Activated B cell treated with CpG ODN at 0.5 μM for 24 hours (primary cell): ENCODE measurements at regions not wholly inside any gene's neighbourhood (a gene's known extent, or its start where the extent isn't known, plus 50 kb on each side); places are given as distances from the start of the nearest gene placed in this dataset.
"Not testable (repeated sequence)": the region's sequence is repeated elsewhere in the genome, so short reads cannot be mapped to it uniquely, and the experiment has no call there.

ENCODE experiments used
- ATAC-seq: fragments of 200-7000 bp; cut with Tn5 transposase; one replicate; pipeline ENCODE4 v1.10.0; 2021; ENCODE audit warnings: low read depth, mild to moderate bottlenecking, moderate library complexity
- CTCF ChIA-PET: fragments of 350-600 bp; sonication (Branson Sonifier 250); formaldehyde crosslinking; loops from one replicate; lab custom pipeline; 2021; ENCODE audit warnings: antibody characterized with exemption; lab: Charles Lee
- POLR2A ChIA-PET: fragments of 350-600 bp; sonication (Branson Sonifier 250); formaldehyde crosslinking; loops from one replicate; lab custom pipeline; 2021; ENCODE audit warnings: antibody characterized with exemption; lab: Charles Lee
- DNase-seq: peaks from one replicate; pipeline ENCODE4 v3.0.0; 2022
- H3K27ac Mint-ChIP-seq: one replicate; pipeline ENCODE4 v1.8.0; 2020; ENCODE audit warnings: mixed read lengths
- H3K27me3 Mint-ChIP-seq: one replicate; pipeline ENCODE4 v1.8.0; 2021; ENCODE audit warnings: mixed read lengths
- H3K36me3 Mint-ChIP-seq: one replicate; pipeline ENCODE4 v1.8.0; 2021; ENCODE audit warnings: low read depth, mixed read lengths
- H3K4me1 Mint-ChIP-seq: one replicate; pipeline ENCODE4 v1.8.0; 2021; ENCODE audit warnings: mixed read lengths
- H3K4me3 Mint-ChIP-seq: one replicate; pipeline ENCODE4 v1.8.0; 2020; ENCODE audit warnings: mild to moderate bottlenecking, mixed read lengths
- H3K9me3 Mint-ChIP-seq: one replicate; pipeline ENCODE4 v1.8.0; 2020; ENCODE audit warnings: mixed read lengths
- CTCF ChIP-seq: fragments of 200-600 bp; IDR thresholded peaks from one replicate; pipeline ENCODE4 v1.8.0; 2022; ENCODE audit warnings: antibody characterized with exemption, mild to moderate bottlenecking
- intact Hi-C: fragments of 100-400 bp; cut with micrococcal nuclease; formaldehyde crosslinking; loops from one replicate; pipeline ENCODE4 v1.15.1; 2024

- no peak for DNase-seq
- Mint-ChIP-seq H3K9me3 (no peaks in the 10 kb centered on the region), H3K36me3 (no peaks in the 10 kb centered on the region), H3K27me3 (no peaks in the 10 kb centered on the region), H3K4me1 (no peaks in the 10 kb centered on the region), H3K27ac (no peak overlapping the region), H3K4me3 (no peak overlapping the region)
- no peak for ATAC-seq
- intact Hi-C loops: no loop called here
- TF ChIP-seq CTCF: no peak
- CTCF ChIA-PET: no interaction called here
- POLR2A ChIA-PET: no interaction called here
These were observed 394.8 kb upstream of the TENM3 start for GRCh38 chr4:181848357-181848756.

- POLR2A ChIA-PET: no interaction called here
These were observed 393.7 kb upstream of the TENM3 start for GRCh38 chr4:181849472-181849871.

GRCh38 chr4:181853881-181854511 is 389.2 kb upstream of the TENM3 start:
- no peak for TF ChIP-seq CTCF
- Mint-ChIP-seq H3K9me3 (peaks cover 3% of the 10 kb centered on the region), H3K27me3 (no peaks in the 10 kb centered on the region), H3K27ac (no peak overlapping the region), H3K4me1 (no peaks in the 10 kb centered on the region), H3K4me3 (no peak overlapping the region), H3K36me3 (no peaks in the 10 kb centered on the region)
- DNase-seq (no peak), ATAC-seq (no peak)
- ChIA-PET POLR2A (no interaction called here), CTCF (no interaction called here)
- intact Hi-C loops: no loop called here

More at GRCh38 chr4:181849472-181849871, 393.7 kb upstream of the TENM3 start:
- no peak for ATAC-seq
- CTCF ChIA-PET: no interaction called here
- no peaks in the 10 kb centered on the region for H3K4me1 Mint-ChIP-seq
- no peak overlapping the region for H3K27ac Mint-ChIP-seq
- H3K9me3 Mint-ChIP-seq: no peaks in the 10 kb centered on the region
- no peaks in the 10 kb centered on the region for H3K36me3 Mint-ChIP-seq
- no peak for DNase-seq
- TF ChIP-seq CTCF: no peak
- H3K27me3 Mint-ChIP-seq: no peaks in the 10 kb centered on the region
- no peak overlapping the region for H3K4me3 Mint-ChIP-seq
- intact Hi-C loops: no loop called here

GRCh38 chr4:181855307-181855706 is 387.9 kb upstream of the TENM3 start:
- H3K27ac Mint-ChIP-seq: no peak overlapping the region
- peaks cover 3% of the 10 kb centered on the region for H3K9me3 Mint-ChIP-seq
- intact Hi-C loops: no loop called here
- CTCF ChIA-PET: no interaction called here
- no peaks in the 10 kb centered on the region for H3K4me1 Mint-ChIP-seq
- H3K36me3 Mint-ChIP-seq: no peaks in the 10 kb centered on the region
- no peak overlapping the region for H3K4me3 Mint-ChIP-seq
- H3K27me3 Mint-ChIP-seq: no peaks in the 10 kb centered on the region
- ATAC-seq: no peak
- TF ChIP-seq CTCF: no peak
- POLR2A ChIA-PET: no interaction called here
- no peak for DNase-seq

GRCh38 chr4:181857471-181857870 is 385.7 kb upstream of the TENM3 start:
- DNase-seq, ATAC-seq, H3K4me1 Mint-ChIP-seq, POLR2A ChIA-PET, CTCF ChIA-PET, H3K9me3 Mint-ChIP-seq, H3K27me3 Mint-ChIP-seq, H3K27ac Mint-ChIP-seq, intact Hi-C loops, H3K4me3 Mint-ChIP-seq, H3K36me3 Mint-ChIP-seq: not testable (repeated sequence)

GRCh38 chr4:181858741-181859140 is 384.5 kb upstream of the TENM3 start:
- Mint-ChIP-seq H3K4me1 (no peaks in the 10 kb centered on the region), H3K27me3 (no peaks in the 10 kb centered on the region)

More at GRCh38 chr4:181858741-181859140, 384.5 kb upstream of the TENM3 start:
- DNase-seq: no peak
- H3K4me3 Mint-ChIP-seq: no peak overlapping the region
- intact Hi-C loops: no loop called here
- ATAC-seq: no peak
- TF ChIP-seq CTCF: no peak
- peaks cover 3% of the 10 kb centered on the region for H3K9me3 Mint-ChIP-seq
- ChIA-PET CTCF (no interaction called here), POLR2A (no interaction called here)
- no peaks in the 10 kb centered on the region for H3K36me3 Mint-ChIP-seq
- H3K27ac Mint-ChIP-seq: no peak overlapping the region
